HepG2 (cell line): ENCODE measurements at regions not wholly inside any gene's neighbourhood (a gene's known extent, or its start where the extent isn't known, plus 50 kb on each side); places are given as distances from the start of the nearest gene placed in this dataset.

Experiments used
- GLI4 ChIP-seq: sonication (generic); formaldehyde crosslinking; IDR thresholded peaks from 2 replicates; pipeline ENCODE4 v1.5.1; 2020; ENCODE audit warnings: missing genetic modification reagents, mild to moderate bottlenecking, moderate library complexity, borderline replicate concordance
- NFATC3 ChIP-seq: sonication (generic); formaldehyde crosslinking; IDR thresholded peaks from 2 replicates; pipeline ENCODE4 v1.5.1; 2020; ENCODE audit warnings: mild to moderate bottlenecking, missing genetic modification reagents
- PAX8 ChIP-seq: sonication (generic); formaldehyde crosslinking; IDR thresholded peaks from 2 replicates; pipeline ENCODE4 v1.8.0; 2022; ENCODE audit warnings: mild to moderate bottlenecking, missing genetic modification reagents, borderline replicate concordance
- PHB2 ChIP-seq: fragments of 450-650 bp; IDR thresholded peaks from 2 replicates; pipeline ENCODE4 v1.6.1; 2018; ENCODE audit not compliant: partially characterized antibody
- POLR2A ChIP-seq, 2 experiments: IDR thresholded peaks; 2 replicates each; pipeline ENCODE4 v1.6.1; 2011; ENCODE audit warnings: low read depth in 2 of 2, low read length in 2 of 2, mild to moderate bottlenecking in 1 of 2, moderate library complexity in 1 of 2; ENCODE audit not compliant: insufficient read depth in 1 of 2
- RAD21 ChIP-seq: fragments of 450-650 bp; formaldehyde crosslinking; IDR thresholded peaks from 2 replicates; pipeline ENCODE4 v1.5.0; 2020; ENCODE audit warnings: mild to moderate bottlenecking
- U2AF1 ChIP-seq: fragments of 200-400 bp; formaldehyde crosslinking; optimal IDR thresholded peaks from 2 replicates; pipeline ENCODE3; 2017; ENCODE audit warnings: mild to moderate bottlenecking, low read depth, low read length
- TF ChIP-seq, protein P1 (sequence below): sonication (generic); formaldehyde crosslinking; IDR thresholded peaks from 2 replicates; pipeline ENCODE4 v1.5.0; 2020; ENCODE audit warnings: mild to moderate bottlenecking, missing genetic modification reagents, moderate library complexity
- TF ChIP-seq, protein P2 (sequence below): fragments of 450-650 bp; IDR thresholded peaks from 2 replicates; pipeline ENCODE4 v1.6.1; 2017; ENCODE audit warnings: mild to moderate bottlenecking

DNA sequence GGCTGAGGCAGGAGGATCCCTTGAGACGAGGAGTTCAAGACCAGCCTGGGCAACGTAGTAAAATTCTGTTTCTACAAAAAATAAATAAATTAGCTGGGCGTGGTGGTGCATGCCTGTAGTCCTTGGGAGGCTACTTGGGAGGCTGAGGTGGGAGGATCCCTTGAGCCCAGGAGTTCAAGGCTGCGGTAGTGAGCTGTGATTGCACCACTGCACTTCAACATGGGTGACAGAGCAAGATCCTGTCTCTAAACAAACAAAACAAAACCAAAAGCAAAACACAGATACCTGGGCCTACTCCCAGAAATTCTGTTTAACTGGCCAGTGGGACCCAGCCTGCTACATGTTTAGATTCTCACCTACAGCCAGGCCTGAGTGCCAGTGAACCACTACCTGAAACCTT, 74.6 kb upstream of the MEDAG start:
- TF ChIP-seq, protein P1, sequence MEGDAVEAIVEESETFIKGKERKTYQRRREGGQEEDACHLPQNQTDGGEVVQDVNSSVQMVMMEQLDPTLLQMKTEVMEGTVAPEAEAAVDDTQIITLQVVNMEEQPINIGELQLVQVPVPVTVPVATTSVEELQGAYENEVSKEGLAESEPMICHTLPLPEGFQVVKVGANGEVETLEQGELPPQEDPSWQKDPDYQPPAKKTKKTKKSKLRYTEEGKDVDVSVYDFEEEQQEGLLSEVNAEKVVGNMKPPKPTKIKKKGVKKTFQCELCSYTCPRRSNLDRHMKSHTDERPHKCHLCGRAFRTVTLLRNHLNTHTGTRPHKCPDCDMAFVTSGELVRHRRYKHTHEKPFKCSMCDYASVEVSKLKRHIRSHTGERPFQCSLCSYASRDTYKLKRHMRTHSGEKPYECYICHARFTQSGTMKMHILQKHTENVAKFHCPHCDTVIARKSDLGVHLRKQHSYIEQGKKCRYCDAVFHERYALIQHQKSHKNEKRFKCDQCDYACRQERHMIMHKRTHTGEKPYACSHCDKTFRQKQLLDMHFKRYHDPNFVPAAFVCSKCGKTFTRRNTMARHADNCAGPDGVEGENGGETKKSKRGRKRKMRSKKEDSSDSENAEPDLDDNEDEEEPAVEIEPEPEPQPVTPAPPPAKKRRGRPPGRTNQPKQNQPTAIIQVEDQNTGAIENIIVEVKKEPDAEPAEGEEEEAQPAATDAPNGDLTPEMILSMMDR (CRISPR knock-in tag): no peak
- TF ChIP-seq NFATC3: no peak
- no peak for TF ChIP-seq GLI4 (CRISPR knock-in tag)
- TF ChIP-seq, protein P2, sequence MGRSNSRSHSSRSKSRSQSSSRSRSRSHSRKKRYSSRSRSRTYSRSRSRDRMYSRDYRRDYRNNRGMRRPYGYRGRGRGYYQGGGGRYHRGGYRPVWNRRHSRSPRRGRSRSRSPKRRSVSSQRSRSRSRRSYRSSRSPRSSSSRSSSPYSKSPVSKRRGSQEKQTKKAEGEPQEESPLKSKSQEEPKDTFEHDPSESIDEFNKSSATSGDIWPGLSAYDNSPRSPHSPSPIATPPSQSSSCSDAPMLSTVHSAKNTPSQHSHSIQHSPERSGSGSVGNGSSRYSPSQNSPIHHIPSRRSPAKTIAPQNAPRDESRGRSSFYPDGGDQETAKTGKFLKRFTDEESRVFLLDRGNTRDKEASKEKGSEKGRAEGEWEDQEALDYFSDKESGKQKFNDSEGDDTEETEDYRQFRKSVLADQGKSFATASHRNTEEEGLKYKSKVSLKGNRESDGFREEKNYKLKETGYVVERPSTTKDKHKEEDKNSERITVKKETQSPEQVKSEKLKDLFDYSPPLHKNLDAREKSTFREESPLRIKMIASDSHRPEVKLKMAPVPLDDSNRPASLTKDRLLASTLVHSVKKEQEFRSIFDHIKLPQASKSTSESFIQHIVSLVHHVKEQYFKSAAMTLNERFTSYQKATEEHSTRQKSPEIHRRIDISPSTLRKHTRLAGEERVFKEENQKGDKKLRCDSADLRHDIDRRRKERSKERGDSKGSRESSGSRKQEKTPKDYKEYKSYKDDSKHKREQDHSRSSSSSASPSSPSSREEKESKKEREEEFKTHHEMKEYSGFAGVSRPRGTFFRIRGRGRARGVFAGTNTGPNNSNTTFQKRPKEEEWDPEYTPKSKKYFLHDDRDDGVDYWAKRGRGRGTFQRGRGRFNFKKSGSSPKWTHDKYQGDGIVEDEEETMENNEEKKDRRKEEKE: no peak
- no peak for TF ChIP-seq U2AF1
- no peak for TF ChIP-seq POLR2A (IDR thresholded peaks at IDR 0.05; ENCODE audit: insufficient read depth in 1 of 2, low read depth in 2 of 2, low read length in 2 of 2)
- TF ChIP-seq RAD21 (CRISPR knock-in tag): no peak
- TF ChIP-seq PAX8 (CRISPR knock-in tag): no peak
- TF ChIP-seq PHB2: no peak
